Chondrocyte (in vitro differentiated cells): ENCODE measurements at regions not wholly inside any gene's neighbourhood (a gene's known extent, or its start where the extent isn't known, plus 50 kb on each side); places are given as distances from the start of the nearest gene placed in this dataset.

Experiments
- DNase-seq: peaks from one replicate; pipeline ENCODE4 v3.0.0; 2021; ENCODE audit warnings: mixed read lengths, low spot score
- H3K27ac Mint-ChIP-seq: one replicate; pipeline ENCODE4 v1.8.0; 2021; ENCODE audit warnings: mild to moderate bottlenecking, moderate library complexity, mixed read lengths; ENCODE audit not compliant: unreplicated experiment
- H3K27me3 Mint-ChIP-seq: 2 replicates; pipeline ENCODE4 v1.8.0; 2021; ENCODE audit warnings: low read depth, mixed read lengths
- H3K36me3 Mint-ChIP-seq: 2 replicates; pipeline ENCODE4 v1.8.0; 2021; ENCODE audit warnings: low read depth, mixed read lengths
- H3K4me1 Mint-ChIP-seq: 2 replicates; pipeline ENCODE4 v1.8.0; 2021; ENCODE audit warnings: low read depth, mild to moderate bottlenecking, mixed read lengths
- H3K4me3 Mint-ChIP-seq: one replicate; pipeline ENCODE4 v1.8.0; 2021; ENCODE audit warnings: mild to moderate bottlenecking, moderate library complexity, mixed read lengths; ENCODE audit not compliant: unreplicated experiment
- H3K9me3 Mint-ChIP-seq: 2 replicates; pipeline ENCODE4 v1.8.0; 2021; ENCODE audit warnings: low read depth, mixed read lengths
- CTCF ChIP-seq: fragments of 200-600 bp; sonication (generic); IDR thresholded peaks from 2 replicates; pipeline ENCODE4 v1.5.0; 2021; ENCODE audit warnings: antibody characterized with exemption, mild to moderate bottlenecking, moderate library complexity

- DNase-seq: no peak
- Mint-ChIP-seq H3K27me3 (no peaks in the 10 kb centered on the region), H3K27ac (no peak overlapping the region), H3K4me1 (no peaks in the 10 kb centered on the region), H3K36me3 (no peaks in the 10 kb centered on the region), H3K4me3 (no peak overlapping the region), H3K9me3 (peaks cover 20% of the 10 kb centered on the region)
- no peak for TF ChIP-seq CTCF
These were observed 54.8 kb upstream of the ZNF536 start for GRCh38 chr19:30317403-30317802.

- no peaks in the 10 kb centered on the region for H3K36me3 Mint-ChIP-seq
- no peaks in the 10 kb centered on the region for H3K4me1 Mint-ChIP-seq
- no peak overlapping the region for H3K27ac Mint-ChIP-seq
- H3K27me3 Mint-ChIP-seq: no peaks in the 10 kb centered on the region
- no peak for DNase-seq
- no peak for TF ChIP-seq CTCF
- H3K9me3 Mint-ChIP-seq: peaks cover 22% of the 10 kb centered on the region
- no peak overlapping the region for H3K4me3 Mint-ChIP-seq
These were observed 53.9 kb upstream of the ZNF536 start for GRCh38 chr19:30318261-30318660.

- Mint-ChIP-seq H3K27ac (no peak overlapping the region), H3K27me3 (no peaks in the 10 kb centered on the region), H3K36me3 (no peaks in the 10 kb centered on the region), H3K4me1 (no peaks in the 10 kb centered on the region), H3K4me3 (no peak overlapping the region), H3K9me3 (peaks cover 25% of the 10 kb centered on the region)
- TF ChIP-seq CTCF: no peak
- no peak for DNase-seq
These were observed 53.2 kb upstream of the ZNF536 start for GRCh38 chr19:30318936-30319335.

- no peaks in the 10 kb centered on the region for H3K4me1 Mint-ChIP-seq
- TF ChIP-seq CTCF: no peak
- H3K36me3 Mint-ChIP-seq: no peaks in the 10 kb centered on the region
- peaks cover 28% of the 10 kb centered on the region for H3K9me3 Mint-ChIP-seq
- no peaks in the 10 kb centered on the region for H3K27me3 Mint-ChIP-seq
- H3K4me3 Mint-ChIP-seq: no peak overlapping the region
- H3K27ac Mint-ChIP-seq: no peak overlapping the region
- no peak for DNase-seq
These were observed 52.8 kb upstream of the ZNF536 start for GRCh38 chr19:30319411-30319810.

GRCh38 chr19:30319876-30320275 lies 52.3 kb upstream of the ZNF536 start:
- no peaks in the 10 kb centered on the region for H3K36me3 Mint-ChIP-seq
- H3K4me3 Mint-ChIP-seq: no peak overlapping the region
- no peak for TF ChIP-seq CTCF
- DNase-seq: no peak
- no peaks in the 10 kb centered on the region for H3K4me1 Mint-ChIP-seq
- H3K9me3 Mint-ChIP-seq: peaks cover 27% of the 10 kb centered on the region
- H3K27me3 Mint-ChIP-seq: no peaks in the 10 kb centered on the region
- H3K27ac Mint-ChIP-seq: no peak overlapping the region
